ENCODE measurements at regions not wholly inside any gene's neighbourhood (a gene's known extent, or its start where the extent isn't known, plus 50 kb on each side); places are given as distances from the start of the nearest gene placed in this dataset.
A peak's percentile ranks its signal among the peaks of the same experiment; 100 is the strongest.

DNA sequence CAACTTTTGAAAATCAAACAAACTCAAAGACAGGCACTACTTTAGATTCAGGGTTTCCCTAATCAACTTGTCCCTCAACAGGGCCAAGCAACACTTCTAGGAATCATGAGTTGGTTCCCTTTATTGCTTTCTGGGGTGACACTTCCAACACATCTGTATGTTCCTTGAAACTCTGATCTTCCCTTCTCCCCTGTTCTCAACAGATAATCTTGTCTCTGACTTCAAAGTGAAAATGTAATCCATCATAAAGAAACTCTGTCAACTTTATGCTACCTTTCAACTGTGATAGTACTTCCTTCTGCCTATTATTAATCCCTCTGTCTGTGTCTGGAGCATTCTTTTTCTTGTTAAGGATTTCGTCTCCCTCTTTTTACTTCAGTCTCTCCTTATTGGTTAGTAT, 250.1 kb upstream of the MEF2C start:
- intact Hi-C loops (cut with DNase I), result no loop called here

DNA sequence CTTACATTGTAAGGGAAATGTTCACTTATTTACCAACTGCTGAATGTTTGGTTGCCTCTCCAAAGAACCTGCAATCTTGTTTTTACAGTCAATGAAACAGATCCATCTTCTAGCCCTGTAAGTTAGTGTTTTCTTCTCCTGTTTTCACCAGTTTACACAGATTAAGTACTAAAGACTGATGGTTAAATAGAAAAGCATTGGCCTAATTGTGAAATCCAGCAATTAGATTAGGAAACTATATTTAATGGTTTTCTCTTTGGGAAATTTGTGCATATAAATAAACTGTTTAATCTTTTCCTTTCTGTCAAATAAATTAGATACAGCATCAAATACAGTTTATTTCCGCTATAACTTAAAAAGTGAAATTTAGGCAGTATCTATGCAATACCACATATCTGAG, 247.9 kb upstream of the MEF2C start:
- DNase-seq, result no peak
- intact Hi-C loops (cut with DNase I), result no loop called here

More for the DNA sequence above, 250.1 kb upstream of the MEF2C start:
- no peak for DNase-seq

DNA sequence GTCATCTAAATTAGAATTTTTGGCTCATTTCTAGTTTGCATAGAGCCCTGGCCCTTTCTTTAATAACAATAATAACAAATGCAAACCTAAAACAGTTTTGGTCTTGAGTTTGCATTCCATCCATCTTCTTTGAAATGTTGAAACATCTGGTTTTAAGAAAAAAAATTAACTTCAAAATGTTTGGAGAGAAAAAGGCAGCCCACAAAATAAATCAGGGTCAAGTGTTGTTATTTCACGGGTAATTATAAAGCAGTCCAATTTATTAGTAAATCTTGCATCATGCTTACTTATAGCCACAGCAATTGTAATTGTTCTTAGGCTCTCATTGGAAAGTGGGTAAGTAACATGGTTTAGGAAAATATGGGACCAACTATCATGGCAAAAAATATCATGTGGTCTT, 247.0 kb upstream of the MEF2C start:
- no peak for DNase-seq
- intact Hi-C loops (cut with DNase I), result no loop called here

DNA sequence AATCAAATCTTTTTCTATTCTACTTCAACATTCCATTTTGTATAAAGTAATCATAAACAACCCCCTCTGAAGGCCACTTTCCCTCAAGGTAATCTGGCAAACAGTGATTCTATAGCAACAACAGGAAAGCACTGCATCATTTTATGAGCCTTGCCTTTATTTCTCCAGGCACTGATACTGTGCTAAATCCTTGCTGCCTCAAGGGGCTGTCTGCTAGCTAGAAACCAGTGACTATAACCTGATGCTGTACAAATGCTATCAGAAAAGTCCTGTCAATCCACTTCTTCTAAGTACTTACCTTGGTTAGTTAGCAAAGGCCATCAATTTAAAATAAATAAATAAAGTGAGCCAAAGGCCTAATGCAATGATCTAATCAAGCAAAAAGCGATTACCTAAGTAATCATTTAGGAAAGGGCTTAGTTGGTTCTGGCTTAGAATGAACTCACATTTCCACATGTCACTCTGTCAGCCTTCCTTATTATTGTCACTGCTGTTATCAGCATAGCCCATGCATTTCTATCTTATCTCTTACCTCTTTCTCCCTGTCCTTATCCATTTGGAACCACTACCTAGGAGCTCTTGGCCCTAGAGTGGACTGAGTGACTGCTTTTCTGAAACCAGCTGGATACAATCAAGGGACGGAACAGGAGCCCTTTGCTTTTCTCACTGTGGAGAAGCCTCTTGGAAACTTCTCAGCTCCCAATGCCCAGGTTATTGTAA, 246.1 kb upstream of the MEF2C start:
- DNase-seq, result no peak
- intact Hi-C loops (cut with DNase I), result no loop called here

DNA sequence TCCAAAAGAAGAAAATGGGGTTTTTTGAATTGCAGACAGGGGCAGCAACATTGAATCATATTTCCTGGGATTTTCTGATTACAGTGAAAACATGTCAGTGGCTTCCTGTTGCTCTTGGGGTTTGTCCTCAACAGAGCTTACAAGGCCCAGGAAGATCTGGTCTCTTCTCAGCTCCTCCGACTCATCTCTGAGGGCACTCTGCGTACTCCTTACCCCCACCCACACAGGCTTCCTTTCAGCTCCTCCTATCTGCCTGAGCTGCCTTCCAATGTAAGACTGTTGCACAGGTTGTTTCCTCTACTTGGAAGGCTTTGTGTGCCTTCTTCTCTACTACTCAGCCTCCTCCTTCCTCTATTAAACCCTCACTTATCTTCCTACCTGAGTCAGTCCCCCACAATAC, 245.1 kb upstream of the MEF2C start:
- peak in 2 of 10 donors; percentile 24 to 61 for DNase-seq
- intact Hi-C loops (cut with DNase I), result no loop called here

DNA sequence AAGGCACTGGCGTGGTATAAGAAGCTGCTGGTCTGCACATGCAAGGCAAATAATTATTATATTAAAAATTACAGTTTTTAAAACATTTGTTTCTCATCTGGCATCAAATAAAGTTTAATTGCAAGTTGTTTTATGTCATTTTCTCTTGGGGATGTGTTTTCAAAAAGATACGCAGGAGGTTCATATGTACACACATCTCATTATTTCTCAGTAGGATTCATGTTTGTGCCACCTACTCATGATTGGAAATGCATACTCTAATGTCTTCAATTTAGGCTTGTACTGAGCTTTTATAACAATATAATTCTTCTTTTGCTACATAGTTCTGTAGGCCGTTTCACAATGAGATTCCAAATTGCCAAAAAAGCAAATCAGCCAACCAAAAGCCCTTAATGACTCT, 244.2 kb upstream of the MEF2C start:
- intact Hi-C loops (cut with DNase I), result no loop called here
- DNase-seq, result no peak

DNA sequence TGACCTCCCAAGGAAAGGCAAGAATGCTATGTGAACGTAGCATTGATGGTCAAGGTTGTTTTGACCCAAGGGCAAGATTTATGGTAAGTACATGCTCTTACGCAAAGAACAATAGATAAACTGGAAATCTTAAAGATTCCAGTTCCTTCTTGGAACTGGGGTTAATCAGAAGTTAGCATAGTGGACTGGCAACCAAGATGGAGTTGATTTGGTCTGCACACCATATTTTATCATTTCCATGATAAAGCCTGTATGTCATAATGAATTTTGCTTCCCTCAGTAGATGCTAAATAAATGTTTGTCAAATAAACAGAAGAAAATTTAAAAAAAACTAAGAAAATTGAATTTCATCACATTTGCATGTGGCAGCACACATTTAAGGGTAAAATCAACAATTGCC, 242.4 kb upstream of the MEF2C start:
- intact Hi-C loops (cut with DNase I), result no loop called here
- no peak for DNase-seq

DNA sequence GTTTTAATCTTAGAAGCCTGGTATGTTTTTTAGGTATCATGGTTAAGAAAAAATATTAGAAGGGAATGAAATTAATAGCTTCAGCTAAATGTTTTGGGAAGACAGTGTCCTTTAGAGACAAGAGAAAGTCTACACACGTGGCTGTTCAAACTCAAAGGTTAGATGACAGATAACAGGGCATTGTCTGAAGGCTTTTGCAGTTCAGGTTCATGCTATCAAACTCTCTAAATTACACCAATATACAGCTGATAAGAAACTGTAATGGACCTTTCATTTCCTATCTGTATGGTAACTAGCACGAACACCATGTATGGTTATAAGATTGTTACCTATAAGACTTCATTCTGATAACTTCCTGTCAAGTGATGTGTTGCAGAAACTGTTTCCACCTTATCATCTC, 240.6 kb upstream of the MEF2C start:
- intact Hi-C loops (cut with DNase I), result no loop called here
- DNase-seq, result no peak

DNA sequence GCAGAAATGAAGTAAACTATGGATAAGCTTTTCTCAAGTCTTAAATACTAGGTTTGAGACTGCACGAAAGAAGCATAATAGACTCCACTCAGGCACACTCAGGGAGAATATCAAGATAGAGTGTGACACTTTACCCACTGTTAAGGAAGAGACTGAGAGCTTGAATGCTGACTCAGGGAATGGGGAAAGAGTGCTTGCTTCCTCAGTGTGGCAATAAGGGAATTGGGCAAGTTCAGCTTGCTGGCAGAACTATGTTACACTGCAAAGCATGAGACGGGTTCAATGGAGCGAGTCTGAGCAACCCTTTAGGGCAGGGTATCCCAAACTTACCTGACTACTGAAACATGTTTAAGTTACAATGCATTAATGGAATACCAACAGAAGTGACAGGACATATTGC, 237.7 kb upstream of the MEF2C start:
- DNase-seq, result no peak
- intact Hi-C loops (cut with DNase I), result no loop called here

DNA sequence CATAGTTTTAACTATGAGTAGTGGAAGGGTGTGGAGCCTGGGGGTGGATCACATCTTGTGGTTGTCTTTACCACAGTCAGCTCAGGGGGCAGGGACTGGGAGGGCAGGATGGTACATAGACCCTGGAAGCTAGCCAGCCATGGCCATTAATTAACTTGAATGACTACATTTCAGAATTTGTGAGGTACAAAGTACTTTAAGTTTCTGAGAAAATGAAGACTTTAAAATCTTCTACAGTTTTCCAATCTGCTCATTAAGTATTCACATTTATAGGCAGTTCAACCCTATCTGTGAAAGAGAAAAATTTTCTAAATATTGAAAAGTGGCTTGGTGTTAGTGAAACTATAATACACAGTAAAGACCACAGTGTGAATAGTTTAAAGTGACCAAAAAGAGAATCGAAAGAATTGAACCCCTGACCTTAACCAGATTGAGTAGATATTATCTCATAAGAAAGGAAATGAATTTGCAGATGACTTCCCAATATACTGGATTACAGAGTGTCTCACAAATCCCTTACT, 234.2 kb upstream of the MEF2C start:
- intact Hi-C loops (cut with DNase I), result no loop called here
- DNase-seq, result no peak

DNA sequence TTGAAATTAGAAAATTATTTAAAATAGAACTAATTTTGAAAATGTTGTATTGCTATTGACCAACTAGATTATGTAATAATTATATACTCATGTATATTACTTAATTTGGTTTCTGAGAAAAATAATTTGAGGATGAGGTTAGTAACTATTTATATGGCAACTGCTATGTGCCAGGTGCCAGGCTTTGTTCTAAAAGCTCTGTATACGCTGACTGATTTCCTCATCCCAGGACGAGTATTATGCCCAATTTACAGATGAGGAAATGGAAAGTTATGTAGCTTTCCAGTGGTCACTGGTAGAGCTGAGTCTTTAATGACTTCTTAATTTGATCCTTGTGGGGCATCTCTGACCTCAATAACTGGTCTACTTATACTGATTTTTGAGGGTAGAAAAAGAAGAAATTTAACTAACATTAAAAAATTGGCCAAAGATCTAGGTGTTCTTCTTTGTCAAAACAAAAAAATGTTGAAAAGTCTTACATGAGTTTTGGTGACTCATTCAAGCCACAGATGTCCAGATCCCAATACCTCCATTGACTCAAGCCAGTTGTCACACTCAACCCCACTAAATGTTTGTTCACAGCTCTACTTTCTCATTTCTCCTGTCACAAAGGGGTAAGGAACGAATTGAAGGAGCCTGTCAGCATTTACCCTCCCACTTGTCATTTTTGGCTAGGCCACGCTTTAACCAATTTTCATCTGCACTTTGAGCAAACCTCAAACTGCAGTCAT, 228.1 kb upstream of the MEF2C start:
- DNase-seq, result no peak
- intact Hi-C loops (cut with DNase I), result no loop called here

DNA sequence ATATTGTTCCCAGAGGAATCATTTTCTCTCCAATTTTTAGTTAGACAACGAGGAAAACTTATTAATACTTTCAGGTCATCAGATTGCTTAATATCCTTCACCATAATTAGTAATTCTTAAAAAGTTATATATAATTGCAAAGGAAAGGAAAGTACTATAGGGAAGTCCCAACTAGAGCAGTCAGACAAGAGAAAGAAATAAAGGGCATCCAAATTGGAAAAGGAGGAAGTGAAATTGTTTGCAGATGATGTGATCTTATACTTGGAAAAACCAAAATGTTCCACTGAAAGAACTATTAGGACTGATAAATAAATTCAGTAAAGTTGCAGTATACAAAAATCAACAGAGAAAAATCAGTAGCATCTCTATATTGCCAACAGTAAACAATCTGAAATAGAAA, 223.5 kb upstream of the MEF2C start:
- intact Hi-C loops (cut with DNase I), result no loop called here
- no peak for DNase-seq

DNA sequence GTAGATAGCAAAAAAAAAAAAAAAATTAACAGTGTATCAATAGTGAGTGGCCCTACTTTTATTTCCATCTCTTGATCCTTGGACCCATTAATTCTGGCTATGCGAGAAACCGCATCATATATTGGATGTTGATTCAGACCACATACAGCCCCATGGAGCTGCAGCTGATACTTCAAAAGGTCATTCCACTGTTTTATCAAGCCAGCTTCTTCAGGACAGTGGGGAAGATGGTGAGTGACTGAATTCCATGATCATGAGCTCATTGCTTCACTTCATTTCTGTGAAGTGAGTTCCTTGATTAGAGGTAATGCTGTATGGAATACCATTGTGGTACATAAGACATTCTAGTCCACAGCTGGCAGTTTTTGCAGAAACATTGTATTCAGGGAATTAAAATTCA, 222.9 kb upstream of the MEF2C start:
- intact Hi-C loops (cut with DNase I), result no loop called here
- DNase-seq, result no peak

DNA sequence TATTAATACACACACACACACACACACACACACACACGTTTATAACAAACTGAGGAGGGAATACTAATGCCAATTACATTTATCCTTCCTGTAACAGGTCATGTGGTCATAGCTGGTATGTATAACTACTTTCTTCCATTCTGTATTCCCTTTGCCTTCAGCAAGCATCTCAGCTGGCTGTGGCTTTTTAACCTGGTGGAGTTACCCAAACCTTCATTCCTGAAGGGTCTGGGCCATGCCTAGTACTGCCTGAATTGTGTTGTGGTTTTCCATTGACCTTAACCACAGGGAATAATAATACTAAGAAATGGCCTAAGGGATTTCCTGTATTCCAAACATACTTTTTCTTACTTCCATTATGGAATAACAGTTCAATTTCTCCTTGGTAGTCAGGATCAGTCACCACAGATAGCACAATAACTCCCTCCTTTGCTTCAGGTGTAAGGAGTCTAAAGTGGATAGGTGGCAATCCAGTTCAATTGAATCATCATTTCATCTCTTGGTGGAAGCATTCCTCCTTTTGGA, 222.2 kb upstream of the MEF2C start:
- DNase-seq, result no peak
- intact Hi-C loops (cut with DNase I), result no loop called here

DNA sequence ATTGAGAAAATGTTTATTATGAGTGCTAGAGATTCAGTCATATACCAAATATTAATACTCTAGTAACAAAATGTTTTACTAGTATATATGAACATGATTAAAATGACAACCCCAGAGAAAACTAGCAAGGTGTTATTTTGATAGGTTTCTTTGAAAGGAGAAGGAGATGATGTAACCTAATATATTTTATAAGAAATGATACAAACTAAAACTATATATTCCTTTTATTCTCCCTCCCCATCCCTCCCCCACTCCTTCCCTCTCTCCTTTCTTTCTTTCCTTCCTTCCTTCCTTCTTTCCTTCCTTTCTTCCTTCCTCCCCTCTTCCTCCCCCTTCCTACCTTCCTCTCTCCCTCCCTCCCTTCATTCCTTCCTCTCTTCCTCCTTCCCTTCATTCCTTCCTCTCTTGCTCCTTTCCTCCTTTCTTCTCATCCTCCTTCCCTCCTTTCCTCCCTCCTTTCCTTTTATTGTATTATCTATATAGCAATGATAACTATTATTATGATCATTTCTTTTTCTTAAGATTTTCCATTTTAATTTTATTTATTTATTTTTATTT, 215.3 kb upstream of the MEF2C start:
- intact Hi-C loops (cut with DNase I), result no loop called here
- no peak for DNase-seq

DNA sequence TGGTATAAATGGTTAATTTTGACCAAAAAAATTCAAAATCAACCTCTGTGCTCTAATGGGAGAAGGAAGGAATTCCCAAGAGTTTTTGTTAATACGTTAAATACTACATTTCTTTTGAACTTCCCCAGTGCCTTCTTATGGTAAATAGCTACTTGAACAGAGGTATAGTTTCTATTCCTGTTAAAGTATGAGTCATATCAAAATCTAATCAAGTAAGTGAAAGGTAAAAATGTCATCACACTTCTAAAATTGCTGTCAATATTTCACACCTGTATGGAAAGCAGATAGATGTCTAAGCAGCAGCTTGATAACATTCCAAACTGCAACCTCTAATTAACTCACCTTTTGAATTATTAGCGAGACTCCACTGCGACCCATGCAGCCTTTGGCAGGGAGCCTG, 214.1 kb upstream of the MEF2C start:
- intact Hi-C loops (cut with DNase I), result no loop called here
- DNase-seq, result no peak

DNA sequence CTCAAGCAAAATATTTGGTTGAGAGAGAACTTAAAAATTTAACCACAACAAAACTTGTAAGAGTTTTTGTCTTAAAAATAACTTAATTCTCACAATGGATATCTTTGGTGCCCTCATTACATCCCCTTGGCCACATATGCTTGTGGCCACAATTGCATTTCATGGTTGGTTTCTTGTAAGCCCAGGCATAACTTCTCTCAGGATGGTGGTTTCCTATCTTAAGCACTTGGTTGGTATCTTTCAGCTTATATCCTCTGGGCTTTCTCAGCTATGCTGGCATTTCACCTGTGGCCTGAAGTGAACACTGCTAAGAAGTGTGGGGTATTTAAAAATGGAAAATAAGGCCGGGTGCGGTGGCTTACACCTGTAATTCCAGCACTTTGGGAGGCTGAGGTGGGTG, 212.4 kb upstream of the MEF2C start:
- DNase-seq, result no peak
- intact Hi-C loops (cut with DNase I), result no loop called here

DNA sequence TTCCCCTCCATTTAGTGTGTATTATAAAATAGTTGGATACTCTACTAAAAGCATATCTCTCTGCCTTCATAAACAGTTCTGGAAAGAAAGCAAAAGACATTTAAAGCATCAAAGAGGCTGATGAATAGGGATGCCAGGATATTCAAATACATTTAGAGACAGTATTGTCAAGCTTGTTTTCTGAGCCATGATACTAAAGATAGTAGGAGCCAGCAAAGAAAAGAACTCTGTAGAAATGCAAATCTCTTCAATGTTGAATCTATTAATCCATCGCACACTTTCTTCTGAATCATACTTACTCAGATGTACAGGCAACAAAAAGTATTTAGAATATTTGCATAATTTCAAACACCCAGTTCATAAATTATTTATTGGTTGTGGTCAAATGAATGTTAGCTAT, 207.1 kb upstream of the MEF2C start:
- intact Hi-C loops (cut with DNase I), result no loop called here
- no peak for DNase-seq

DNA sequence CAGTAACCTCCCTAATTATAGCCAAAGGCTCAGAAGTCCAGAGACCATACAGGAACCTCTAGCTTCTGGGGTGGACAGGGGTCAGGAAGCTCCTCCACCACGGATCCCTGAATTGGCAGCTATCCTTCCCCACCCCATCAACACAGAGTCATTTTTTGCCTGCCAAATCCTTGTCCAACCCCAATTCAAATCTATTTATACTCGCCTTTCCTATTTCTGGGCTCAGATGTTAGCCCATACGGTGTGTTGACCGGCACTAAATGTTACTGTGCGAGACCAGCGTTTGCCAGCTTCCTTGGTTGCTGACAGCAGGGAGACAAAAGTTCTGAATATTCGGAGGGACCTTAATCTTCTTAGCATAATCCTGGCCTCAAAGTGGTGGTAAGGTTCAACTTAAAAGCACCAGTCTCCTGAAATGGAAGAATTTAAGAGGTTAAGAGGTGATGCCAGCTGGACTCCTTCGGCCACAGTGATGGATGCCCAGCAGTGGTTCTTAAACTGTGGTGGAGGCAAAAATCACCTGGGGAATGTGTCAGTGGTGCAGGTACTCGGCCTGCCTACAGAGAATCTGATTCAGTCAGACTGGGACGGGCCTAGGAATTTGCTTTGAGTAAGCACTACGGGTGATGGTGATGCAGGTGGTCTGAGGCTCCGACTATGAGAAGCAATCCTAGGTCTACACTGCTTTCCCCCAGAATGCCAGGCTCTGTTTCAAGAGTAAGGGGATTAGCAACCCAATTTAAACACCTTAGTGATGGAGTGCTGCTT, 204.8 kb upstream of the MEF2C start:
- intact Hi-C loops (cut with DNase I), result no loop called here
- peak in 4 of 10 donors; percentile 18 to 66 (median 60) for DNase-seq

DNA sequence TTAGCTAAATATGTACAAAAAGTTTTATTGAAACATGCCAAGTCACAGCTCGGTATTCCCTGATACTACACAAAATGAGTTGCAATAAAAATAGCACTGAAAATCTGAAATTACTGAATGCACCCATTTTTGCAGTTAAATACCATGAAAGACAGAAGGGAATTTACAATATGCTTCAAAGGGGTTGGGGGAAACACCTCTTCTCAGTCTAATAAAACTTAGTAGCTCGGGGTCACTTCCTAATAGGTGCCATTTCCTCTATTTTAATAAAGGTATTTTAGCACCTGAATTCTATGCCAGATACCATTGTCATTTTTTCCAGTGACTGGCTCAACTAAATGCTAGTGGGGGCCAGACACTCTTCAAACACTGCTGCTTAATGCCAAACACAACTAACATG, 204.1 kb upstream of the MEF2C start:
- DNase-seq, result no peak
- intact Hi-C loops (cut with DNase I), result no loop called here

Data from posterior cingulate gyrus (tissue), 11 donors.